Liver (tissue), 8 donors: ENCODE measurements at regions not wholly inside any gene's neighbourhood (a gene's known extent, or its start where the extent isn't known, plus 50 kb on each side); places are given as distances from the start of the nearest gene placed in this dataset.

Source experiments
- DNase-seq: peaks from one replicate; pipeline ENCODE4 v3.0.0-alpha.2; 2017; ENCODE audit warnings: low spot score
- H3K27ac ChIP-seq, 2 donors: one replicate each; pipeline ENCODE4 v1.7.0; 2013; ENCODE audit warnings: inconsistent platforms in 2 of 2, low read length in 2 of 2, control low read depth in 1 of 2, low read depth in 1 of 2, mild to moderate bottlenecking in 1 of 2
- H3K27me3 ChIP-seq, 4 donors: one replicate each; pipeline versions ENCODE4 v1.6.1 to v1.7.0; 2013; ENCODE audit warnings: low read length in 3 of 4, inconsistent platforms in 1 of 4, mild to moderate bottlenecking in 1 of 4, moderate library complexity in 1 of 4; ENCODE audit not compliant: control insufficient read depth in 4 of 4, insufficient read depth in 4 of 4
- H3K36me3 ChIP-seq, 4 donors: one replicate each; pipeline versions ENCODE4 v1.6.1 to v1.7.0; 2013; ENCODE audit warnings: low read length in 3 of 4, mild to moderate bottlenecking in 3 of 4, low read depth in 1 of 4, moderate library complexity in 1 of 4; ENCODE audit not compliant: control insufficient read depth in 4 of 4, insufficient read depth in 3 of 4
- H3K4me1 ChIP-seq, 4 donors: one replicate each; pipeline versions ENCODE4 v1.6.1 to v1.7.0; 2013; ENCODE audit warnings: low read length in 3 of 4, mild to moderate bottlenecking in 3 of 4, moderate library complexity in 1 of 4; ENCODE audit not compliant: control insufficient read depth in 4 of 4, insufficient read depth in 4 of 4
- H3K4me3 ChIP-seq, 3 donors: one replicate each; pipeline versions ENCODE4 v1.6.1 to v1.7.0; 2013; ENCODE audit warnings: low read length in 3 of 3, control low read depth in 1 of 3, low read depth in 1 of 3, mild to moderate bottlenecking in 1 of 3
- H3K9ac ChIP-seq, 2 donors: one replicate each; pipeline ENCODE4 v1.7.0; 2013; ENCODE audit warnings: low read length in 2 of 2, mild to moderate bottlenecking in 2 of 2, moderate library complexity in 2 of 2, control low read depth in 1 of 2, low read depth in 1 of 2
- H3K9me3 ChIP-seq, 4 donors: one replicate each; pipeline versions ENCODE4 v1.6.1 to v1.7.0; 2013; ENCODE audit warnings: low read length in 3 of 4; ENCODE audit not compliant: control insufficient read depth in 4 of 4
- EGR1 ChIP-seq, 2 donors: IDR thresholded peaks; 2 replicates each; pipeline ENCODE4 v1.6.1; 2016 to 2018; ENCODE audit warnings: antibody characterized with exemption in 2 of 2, low read depth in 2 of 2
- FOXA1 ChIP-seq: IDR thresholded peaks from 2 replicates; pipeline ENCODE4 v1.6.1; 2016; ENCODE audit warnings: antibody characterized with exemption
- FOXA2 ChIP-seq: IDR thresholded peaks from 2 replicates; pipeline ENCODE4 v1.6.1; 2016; ENCODE audit warnings: antibody characterized with exemption
- GABPA ChIP-seq, 2 donors: IDR thresholded peaks in 1 of 2; conservative IDR thresholded peaks in 1 of 2; 2 replicates each; pipeline ENCODE4 v1.6.1; 2016; ENCODE audit warnings: antibody characterized with exemption in 2 of 2, mild to moderate bottlenecking in 1 of 2, moderate library complexity in 1 of 2
- HNF4A ChIP-seq, 2 donors: conservative IDR thresholded peaks; 2 replicates each; pipeline ENCODE4 v1.6.1; 2016; ENCODE audit warnings: antibody characterized with exemption in 2 of 2, mild to moderate bottlenecking in 2 of 2
- HNF4G ChIP-seq: IDR thresholded peaks from 2 replicates; pipeline ENCODE4 v1.6.1; 2016; ENCODE audit warnings: antibody characterized with exemption
- JUND ChIP-seq, 2 donors: IDR thresholded peaks; 2 replicates each; pipeline ENCODE4 v1.6.1; 2016; ENCODE audit warnings: antibody characterized with exemption in 2 of 2
- NR2F2 ChIP-seq: IDR thresholded peaks from 2 replicates; pipeline ENCODE4 v1.6.1; 2016; ENCODE audit warnings: antibody characterized with exemption
- RAD21 ChIP-seq, 2 donors: IDR thresholded peaks; 2 replicates each; pipeline ENCODE4 v1.6.1; 2016; ENCODE audit warnings: antibody characterized with exemption in 2 of 2, mild to moderate bottlenecking in 2 of 2
- RXRA ChIP-seq, 2 donors: IDR thresholded peaks; 2 replicates each; pipeline ENCODE4 v1.6.1; 2017 to 2018; ENCODE audit warnings: antibody characterized with exemption in 2 of 2, mild to moderate bottlenecking in 1 of 2
- SP1 ChIP-seq: IDR thresholded peaks from 2 replicates; pipeline ENCODE4 v1.6.1; 2018; ENCODE audit warnings: antibody characterized with exemption, mild to moderate bottlenecking
- TAF1 ChIP-seq: conservative IDR thresholded peaks from 2 replicates; pipeline ENCODE4 v1.6.1; 2016; ENCODE audit warnings: antibody characterized with exemption, mild to moderate bottlenecking
- YY1 ChIP-seq: IDR thresholded peaks from 2 replicates; pipeline ENCODE4 v1.6.1; 2016; ENCODE audit warnings: antibody characterized with exemption, mild to moderate bottlenecking
- WGBS: extraction: QIAGEN DNeasy Blood & Tissue Kit; methylation state at CpG from one replicate; pipeline ENCODE4 v1.1.7; 2013; 5-methylcytosine and 5-hydroxymethylcytosine counted together
- TF ChIP-seq, protein P1 (sequence below): IDR thresholded peaks from 2 replicates; pipeline ENCODE4 v1.6.1; 2016; ENCODE audit warnings: antibody characterized with exemption
- TF ChIP-seq, protein P2 (sequence below): IDR thresholded peaks from 2 replicates; pipeline ENCODE4 v1.6.1; 2016; ENCODE audit warnings: antibody characterized with exemption
- TF ChIP-seq, protein P3 (sequence below): fragments of 150-350 bp; IDR thresholded peaks from 2 replicates; pipeline ENCODE4 v1.5.1; 2017; ENCODE audit warnings: improper control_type of control experiment, low read depth, low read length; ENCODE audit not compliant: missing input control
- TF ChIP-seq, protein P4 (sequence below): IDR thresholded peaks from 2 replicates; pipeline ENCODE4 v1.6.1; 2016; ENCODE audit warnings: antibody characterized with exemption, mild to moderate bottlenecking
- TF ChIP-seq, protein P5 (sequence below): IDR thresholded peaks from 2 replicates; pipeline ENCODE4 v1.6.1; 2016; ENCODE audit warnings: antibody characterized with exemption
- donor health status: healthy.
- donor health status: healthy.
- donor health status: healthy.
- donor health status: healthy.
- donor health status: healthy.

DNA sequence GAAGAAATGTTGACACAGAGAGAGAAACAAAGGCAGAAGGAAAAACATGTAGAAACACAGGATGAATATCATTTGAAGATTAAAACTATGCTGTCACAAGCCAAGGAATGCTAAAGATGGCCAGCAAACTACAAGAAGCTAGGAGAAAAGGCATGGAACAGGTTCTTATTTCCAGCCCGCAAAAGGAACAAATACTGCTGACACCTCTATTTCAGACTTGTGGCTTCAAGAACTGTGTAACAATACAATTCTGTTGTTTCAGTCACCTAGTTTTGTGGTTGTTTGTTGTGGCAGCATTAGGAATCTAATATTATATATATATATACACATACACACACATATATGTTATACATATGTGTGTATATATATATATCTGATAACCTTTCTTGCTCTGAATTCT, 1543.9 kb downstream of the KCNT2 start:
- no peaks in the 10 kb centered on the region for H3K36me3 ChIP-seq
- 98% methylated on average over 1 of the region's 1 CpG for WGBS

DNA sequence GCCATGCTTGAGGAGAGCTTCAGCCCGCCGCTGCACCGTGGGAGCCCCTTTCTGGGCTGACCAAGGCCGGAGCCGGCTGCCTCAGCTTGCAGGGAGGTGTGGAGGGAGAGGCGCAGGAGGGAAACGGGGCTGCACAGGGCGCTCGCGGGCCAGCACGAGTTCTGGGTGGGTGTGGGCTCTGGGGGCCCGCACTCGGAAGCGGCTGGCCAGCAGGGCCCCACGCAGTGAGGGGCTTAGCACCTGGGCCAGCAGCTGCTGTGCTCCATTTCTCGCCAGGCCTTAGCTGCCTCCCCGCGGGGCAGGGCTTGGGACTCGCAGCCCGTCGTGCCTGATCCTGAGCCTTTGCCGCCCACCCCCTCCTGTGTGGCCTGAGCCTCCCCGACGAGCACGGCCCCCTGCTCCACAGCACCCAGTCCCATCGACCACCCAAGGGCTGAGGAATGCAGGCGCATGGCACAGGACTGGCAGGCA, 1554.0 kb downstream of the KCNT2 start:
- Histone ChIP-seq H3K9me3 (peaks cover 0 to 2% (median 0%) of the 10 kb centered on the region in 4 donors), H3K36me3 (no peaks in the 10 kb centered on the region), H3K4me3 (no peak overlapping the region), H3K4me1 (peaks cover 0 to 2% (median 0%) of the 10 kb centered on the region in 4 donors), H3K9ac (no peak overlapping the region), H3K27ac (no peak overlapping the region), H3K27me3 (no peaks in the 10 kb centered on the region)
- WGBS: 96% methylated on average over 27 of the region's 27 CpGs
- DNase-seq: no peak
- TF ChIP-seq EGR1 (IDR thresholded peaks at IDR 0.05; ENCODE audit: low read depth in 2 of 2) (no peak), RAD21 (IDR thresholded peaks at IDR 0.05) (no peak), YY1 (no peak), HNF4G (no peak), NR2F2 (no peak), SP1 (no peak), JUND (IDR thresholded peaks at IDR 0.05) (no peak), RXRA (IDR thresholded peaks at IDR 0.05) (no peak), GABPA (IDR thresholded peaks at IDR 0.05 in 1 of 2, conservative IDR thresholded peaks at IDR 0.05 in 1 of 2) (no peak), FOXA1 (no peak), FOXA2 (no peak), TAF1 (no peak), HNF4A (conservative IDR thresholded peaks at IDR 0.05) (no peak)
- TF ChIP-seq, protein P1, sequence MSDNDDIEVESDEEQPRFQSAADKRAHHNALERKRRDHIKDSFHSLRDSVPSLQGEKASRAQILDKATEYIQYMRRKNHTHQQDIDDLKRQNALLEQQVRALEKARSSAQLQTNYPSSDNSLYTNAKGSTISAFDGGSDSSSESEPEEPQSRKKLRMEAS: no peak
- TF ChIP-seq, protein P2, sequence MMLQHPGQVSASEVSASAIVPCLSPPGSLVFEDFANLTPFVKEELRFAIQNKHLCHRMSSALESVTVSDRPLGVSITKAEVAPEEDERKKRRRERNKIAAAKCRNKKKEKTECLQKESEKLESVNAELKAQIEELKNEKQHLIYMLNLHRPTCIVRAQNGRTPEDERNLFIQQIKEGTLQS: no peak
- TF ChIP-seq, protein P3, sequence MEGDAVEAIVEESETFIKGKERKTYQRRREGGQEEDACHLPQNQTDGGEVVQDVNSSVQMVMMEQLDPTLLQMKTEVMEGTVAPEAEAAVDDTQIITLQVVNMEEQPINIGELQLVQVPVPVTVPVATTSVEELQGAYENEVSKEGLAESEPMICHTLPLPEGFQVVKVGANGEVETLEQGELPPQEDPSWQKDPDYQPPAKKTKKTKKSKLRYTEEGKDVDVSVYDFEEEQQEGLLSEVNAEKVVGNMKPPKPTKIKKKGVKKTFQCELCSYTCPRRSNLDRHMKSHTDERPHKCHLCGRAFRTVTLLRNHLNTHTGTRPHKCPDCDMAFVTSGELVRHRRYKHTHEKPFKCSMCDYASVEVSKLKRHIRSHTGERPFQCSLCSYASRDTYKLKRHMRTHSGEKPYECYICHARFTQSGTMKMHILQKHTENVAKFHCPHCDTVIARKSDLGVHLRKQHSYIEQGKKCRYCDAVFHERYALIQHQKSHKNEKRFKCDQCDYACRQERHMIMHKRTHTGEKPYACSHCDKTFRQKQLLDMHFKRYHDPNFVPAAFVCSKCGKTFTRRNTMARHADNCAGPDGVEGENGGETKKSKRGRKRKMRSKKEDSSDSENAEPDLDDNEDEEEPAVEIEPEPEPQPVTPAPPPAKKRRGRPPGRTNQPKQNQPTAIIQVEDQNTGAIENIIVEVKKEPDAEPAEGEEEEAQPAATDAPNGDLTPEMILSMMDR: no peak
- TF ChIP-seq, protein P4, sequence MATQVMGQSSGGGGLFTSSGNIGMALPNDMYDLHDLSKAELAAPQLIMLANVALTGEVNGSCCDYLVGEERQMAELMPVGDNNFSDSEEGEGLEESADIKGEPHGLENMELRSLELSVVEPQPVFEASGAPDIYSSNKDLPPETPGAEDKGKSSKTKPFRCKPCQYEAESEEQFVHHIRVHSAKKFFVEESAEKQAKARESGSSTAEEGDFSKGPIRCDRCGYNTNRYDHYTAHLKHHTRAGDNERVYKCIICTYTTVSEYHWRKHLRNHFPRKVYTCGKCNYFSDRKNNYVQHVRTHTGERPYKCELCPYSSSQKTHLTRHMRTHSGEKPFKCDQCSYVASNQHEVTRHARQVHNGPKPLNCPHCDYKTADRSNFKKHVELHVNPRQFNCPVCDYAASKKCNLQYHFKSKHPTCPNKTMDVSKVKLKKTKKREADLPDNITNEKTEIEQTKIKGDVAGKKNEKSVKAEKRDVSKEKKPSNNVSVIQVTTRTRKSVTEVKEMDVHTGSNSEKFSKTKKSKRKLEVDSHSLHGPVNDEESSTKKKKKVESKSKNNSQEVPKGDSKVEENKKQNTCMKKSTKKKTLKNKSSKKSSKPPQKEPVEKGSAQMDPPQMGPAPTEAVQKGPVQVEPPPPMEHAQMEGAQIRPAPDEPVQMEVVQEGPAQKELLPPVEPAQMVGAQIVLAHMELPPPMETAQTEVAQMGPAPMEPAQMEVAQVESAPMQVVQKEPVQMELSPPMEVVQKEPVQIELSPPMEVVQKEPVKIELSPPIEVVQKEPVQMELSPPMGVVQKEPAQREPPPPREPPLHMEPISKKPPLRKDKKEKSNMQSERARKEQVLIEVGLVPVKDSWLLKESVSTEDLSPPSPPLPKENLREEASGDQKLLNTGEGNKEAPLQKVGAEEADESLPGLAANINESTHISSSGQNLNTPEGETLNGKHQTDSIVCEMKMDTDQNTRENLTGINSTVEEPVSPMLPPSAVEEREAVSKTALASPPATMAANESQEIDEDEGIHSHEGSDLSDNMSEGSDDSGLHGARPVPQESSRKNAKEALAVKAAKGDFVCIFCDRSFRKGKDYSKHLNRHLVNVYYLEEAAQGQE: no peak
- TF ChIP-seq, protein P5, sequence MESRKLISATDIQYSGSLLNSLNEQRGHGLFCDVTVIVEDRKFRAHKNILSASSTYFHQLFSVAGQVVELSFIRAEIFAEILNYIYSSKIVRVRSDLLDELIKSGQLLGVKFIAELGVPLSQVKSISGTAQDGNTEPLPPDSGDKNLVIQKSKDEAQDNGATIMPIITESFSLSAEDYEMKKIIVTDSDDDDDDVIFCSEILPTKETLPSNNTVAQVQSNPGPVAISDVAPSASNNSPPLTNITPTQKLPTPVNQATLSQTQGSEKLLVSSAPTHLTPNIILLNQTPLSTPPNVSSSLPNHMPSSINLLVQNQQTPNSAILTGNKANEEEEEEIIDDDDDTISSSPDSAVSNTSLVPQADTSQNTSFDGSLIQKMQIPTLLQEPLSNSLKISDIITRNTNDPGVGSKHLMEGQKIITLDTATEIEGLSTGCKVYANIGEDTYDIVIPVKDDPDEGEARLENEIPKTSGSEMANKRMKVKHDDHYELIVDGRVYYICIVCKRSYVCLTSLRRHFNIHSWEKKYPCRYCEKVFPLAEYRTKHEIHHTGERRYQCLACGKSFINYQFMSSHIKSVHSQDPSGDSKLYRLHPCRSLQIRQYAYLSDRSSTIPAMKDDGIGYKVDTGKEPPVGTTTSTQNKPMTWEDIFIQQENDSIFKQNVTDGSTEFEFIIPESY: no peak

More for the DNA sequence above, 1543.9 kb downstream of the KCNT2 start:
- Histone ChIP-seq H3K9me3 (no peaks in the 10 kb centered on the region), H3K27ac (no peak overlapping the region), H3K4me1 (no peaks in the 10 kb centered on the region), H3K9ac (no peak overlapping the region), H3K27me3 (no peaks in the 10 kb centered on the region), H3K4me3 (no peak overlapping the region)
- TF ChIP-seq HNF4G (no peak), NR2F2 (no peak), TAF1 (no peak), GABPA (IDR thresholded peaks at IDR 0.05 in 1 of 2, conservative IDR thresholded peaks at IDR 0.05 in 1 of 2) (no peak)
- TF ChIP-seq, protein P3: no peak
- TF ChIP-seq, protein P2: no peak
- DNase-seq: no peak
